ENCODE measurements at regions not wholly inside any gene's neighbourhood (a gene's known extent, or its start where the extent isn't known, plus 50 kb on each side); places are given as distances from the start of the nearest gene placed in this dataset.

- TF ChIP-seq CTCF (IDR thresholded peaks at IDR 0.05) (no peak), POLR2A (IDR thresholded peaks at IDR 0.05) (no peak)
Observed at GRCh38 chr2:67548317-67549201, 151.4 kb downstream of the ETAA1 start.
